ENCODE measurements at regions not wholly inside any gene's neighbourhood (a gene's known extent, or its start where the extent isn't known, plus 50 kb on each side); places are given as distances from the start of the nearest gene placed in this dataset.

DNA sequence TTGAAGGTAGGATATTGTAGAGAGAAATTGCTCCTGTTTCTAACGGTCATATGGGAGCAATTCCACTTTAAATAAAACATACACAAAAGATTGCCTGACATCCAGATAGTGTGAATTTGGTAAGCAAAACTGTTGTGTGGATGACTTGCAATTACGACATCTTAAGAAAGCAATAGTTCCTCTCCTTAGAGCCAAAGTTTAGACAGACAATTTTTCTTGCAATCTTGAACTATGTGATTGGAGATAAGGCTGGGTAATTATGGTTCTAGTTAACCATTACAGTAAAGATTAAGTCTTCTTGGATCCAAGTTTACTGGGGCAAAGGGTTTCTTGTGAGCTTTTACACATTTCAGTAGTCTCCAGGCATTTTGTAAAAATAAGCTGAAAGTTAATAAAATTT lies 1080.6 kb upstream of the CDH6 start:
- TF ChIP-seq ZC3H10 (CRISPR knock-in tag; IDR thresholded peaks at IDR 0.05) = no peak
- no peak for TF ChIP-seq ZNF8 (CRISPR knock-in tag; IDR thresholded peaks at IDR 0.05)
- TF ChIP-seq, protein P1, sequence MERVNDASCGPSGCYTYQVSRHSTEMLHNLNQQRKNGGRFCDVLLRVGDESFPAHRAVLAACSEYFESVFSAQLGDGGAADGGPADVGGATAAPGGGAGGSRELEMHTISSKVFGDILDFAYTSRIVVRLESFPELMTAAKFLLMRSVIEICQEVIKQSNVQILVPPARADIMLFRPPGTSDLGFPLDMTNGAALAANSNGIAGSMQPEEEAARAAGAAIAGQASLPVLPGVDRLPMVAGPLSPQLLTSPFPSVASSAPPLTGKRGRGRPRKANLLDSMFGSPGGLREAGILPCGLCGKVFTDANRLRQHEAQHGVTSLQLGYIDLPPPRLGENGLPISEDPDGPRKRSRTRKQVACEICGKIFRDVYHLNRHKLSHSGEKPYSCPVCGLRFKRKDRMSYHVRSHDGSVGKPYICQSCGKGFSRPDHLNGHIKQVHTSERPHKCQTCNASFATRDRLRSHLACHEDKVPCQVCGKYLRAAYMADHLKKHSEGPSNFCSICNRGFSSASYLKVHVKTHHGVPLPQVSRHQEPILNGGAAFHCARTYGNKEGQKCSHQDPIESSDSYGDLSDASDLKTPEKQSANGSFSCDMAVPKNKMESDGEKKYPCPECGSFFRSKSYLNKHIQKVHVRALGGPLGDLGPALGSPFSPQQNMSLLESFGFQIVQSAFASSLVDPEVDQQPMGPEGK (CRISPR knock-in tag; IDR thresholded peaks at IDR 0.05; ENCODE audit: borderline replicate concordance) = no peak
- TF ChIP-seq, protein P2, sequence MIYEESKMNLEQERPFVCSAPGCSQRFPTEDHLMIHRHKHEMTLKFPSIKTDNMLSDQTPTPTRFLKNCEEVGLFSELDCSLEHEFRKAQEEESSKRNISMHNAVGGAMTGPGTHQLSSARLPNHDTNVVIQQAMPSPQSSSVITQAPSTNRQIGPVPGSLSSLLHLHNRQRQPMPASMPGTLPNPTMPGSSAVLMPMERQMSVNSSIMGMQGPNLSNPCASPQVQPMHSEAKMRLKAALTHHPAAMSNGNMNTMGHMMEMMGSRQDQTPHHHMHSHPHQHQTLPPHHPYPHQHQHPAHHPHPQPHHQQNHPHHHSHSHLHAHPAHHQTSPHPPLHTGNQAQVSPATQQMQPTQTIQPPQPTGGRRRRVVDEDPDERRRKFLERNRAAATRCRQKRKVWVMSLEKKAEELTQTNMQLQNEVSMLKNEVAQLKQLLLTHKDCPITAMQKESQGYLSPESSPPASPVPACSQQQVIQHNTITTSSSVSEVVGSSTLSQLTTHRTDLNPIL (CRISPR knock-in tag; IDR thresholded peaks at IDR 0.05; ENCODE audit: low read depth) = no peak
- no peak for TF ChIP-seq GLIS3 (CRISPR knock-in tag; IDR thresholded peaks at IDR 0.05)
- no peak for TF ChIP-seq SNAI2 (CRISPR knock-in tag; IDR thresholded peaks at IDR 0.05)
- no peak for TF ChIP-seq TOX (CRISPR knock-in tag; IDR thresholded peaks at IDR 0.05; ENCODE audit: borderline replicate concordance)
- no peak for TF ChIP-seq PPARA (CRISPR knock-in tag; IDR thresholded peaks at IDR 0.05; ENCODE audit: borderline replicate concordance)
- TF ChIP-seq, protein P3, sequence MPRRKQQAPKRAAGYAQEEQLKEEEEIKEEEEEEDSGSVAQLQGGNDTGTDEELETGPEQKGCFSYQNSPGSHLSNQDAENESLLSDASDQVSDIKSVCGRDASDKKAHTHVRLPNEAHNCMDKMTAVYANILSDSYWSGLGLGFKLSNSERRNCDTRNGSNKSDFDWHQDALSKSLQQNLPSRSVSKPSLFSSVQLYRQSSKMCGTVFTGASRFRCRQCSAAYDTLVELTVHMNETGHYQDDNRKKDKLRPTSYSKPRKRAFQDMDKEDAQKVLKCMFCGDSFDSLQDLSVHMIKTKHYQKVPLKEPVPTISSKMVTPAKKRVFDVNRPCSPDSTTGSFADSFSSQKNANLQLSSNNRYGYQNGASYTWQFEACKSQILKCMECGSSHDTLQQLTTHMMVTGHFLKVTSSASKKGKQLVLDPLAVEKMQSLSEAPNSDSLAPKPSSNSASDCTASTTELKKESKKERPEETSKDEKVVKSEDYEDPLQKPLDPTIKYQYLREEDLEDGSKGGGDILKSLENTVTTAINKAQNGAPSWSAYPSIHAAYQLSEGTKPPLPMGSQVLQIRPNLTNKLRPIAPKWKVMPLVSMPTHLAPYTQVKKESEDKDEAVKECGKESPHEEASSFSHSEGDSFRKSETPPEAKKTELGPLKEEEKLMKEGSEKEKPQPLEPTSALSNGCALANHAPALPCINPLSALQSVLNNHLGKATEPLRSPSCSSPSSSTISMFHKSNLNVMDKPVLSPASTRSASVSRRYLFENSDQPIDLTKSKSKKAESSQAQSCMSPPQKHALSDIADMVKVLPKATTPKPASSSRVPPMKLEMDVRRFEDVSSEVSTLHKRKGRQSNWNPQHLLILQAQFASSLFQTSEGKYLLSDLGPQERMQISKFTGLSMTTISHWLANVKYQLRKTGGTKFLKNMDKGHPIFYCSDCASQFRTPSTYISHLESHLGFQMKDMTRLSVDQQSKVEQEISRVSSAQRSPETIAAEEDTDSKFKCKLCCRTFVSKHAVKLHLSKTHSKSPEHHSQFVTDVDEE (CRISPR knock-in tag; IDR thresholded peaks at IDR 0.05) = no peak
- no peak for TF ChIP-seq ISL1 (CRISPR knock-in tag; IDR thresholded peaks at IDR 0.05)
- no peak for TF ChIP-seq ZNF565 (CRISPR knock-in tag; conservative IDR thresholded peaks at IDR 0.05; ENCODE audit: low read depth)
- no peak for TF ChIP-seq ZNF70 (CRISPR knock-in tag; IDR thresholded peaks at IDR 0.05)
- ATAC-seq = no peak

DNA sequence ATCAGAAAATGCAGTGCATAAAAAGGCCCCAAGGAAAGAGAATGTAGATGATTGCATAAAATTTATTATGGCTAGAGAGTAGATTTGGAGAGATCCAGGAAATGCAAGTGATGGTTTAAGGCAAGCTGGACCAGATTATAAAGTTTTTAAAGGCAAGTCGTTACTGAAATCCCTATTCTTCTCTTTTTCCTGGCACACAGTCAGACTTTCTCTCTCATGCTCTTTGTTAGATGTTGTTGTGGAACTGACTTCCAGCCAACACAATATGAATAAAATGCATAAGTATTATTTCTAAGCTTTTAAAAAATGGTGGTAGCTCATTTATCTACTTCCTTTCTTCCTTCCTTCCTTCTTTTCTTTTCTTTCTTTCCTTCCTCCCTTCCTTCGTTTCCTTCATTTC lies 1085.4 kb upstream of the CDH6 start:
- ATAC-seq = no peak
- no peak for TF ChIP-seq ZNF565 (CRISPR knock-in tag; conservative IDR thresholded peaks at IDR 0.05; ENCODE audit: low read depth)
- no peak for TF ChIP-seq RARB (CRISPR knock-in tag; IDR thresholded peaks at IDR 0.05)
- TF ChIP-seq, protein P3 (CRISPR knock-in tag; IDR thresholded peaks at IDR 0.05) = no peak
- no peak for TF ChIP-seq CSDC2 (CRISPR knock-in tag; IDR thresholded peaks at IDR 0.05)

DNA sequence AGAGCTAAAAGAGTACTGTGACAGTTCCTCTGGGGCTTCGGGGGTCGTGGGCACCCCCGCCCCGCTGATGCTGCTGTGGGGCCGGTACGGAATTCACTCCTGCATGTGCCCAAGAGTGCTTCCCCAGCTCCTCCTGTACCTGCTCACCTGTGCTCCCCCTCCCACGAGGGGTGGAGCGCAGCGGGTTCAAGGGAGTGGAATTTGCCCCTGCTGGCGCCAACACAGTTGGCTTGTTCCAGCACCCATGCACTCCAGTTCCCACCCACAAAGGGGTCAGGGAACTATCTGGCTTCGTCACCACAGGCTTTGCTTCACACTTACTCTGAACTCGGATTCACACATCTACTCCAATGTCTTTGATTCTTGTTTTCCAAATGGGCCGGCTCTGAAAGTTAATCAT lies 1086.9 kb upstream of the CDH6 start:
- TF ChIP-seq PPARA (CRISPR knock-in tag; IDR thresholded peaks at IDR 0.05; ENCODE audit: borderline replicate concordance) = no peak
- no peak for TF ChIP-seq ISL1 (CRISPR knock-in tag; IDR thresholded peaks at IDR 0.05)
- TF ChIP-seq ZFP30 (CRISPR knock-in tag; IDR thresholded peaks at IDR 0.05) = no peak
- TF ChIP-seq, protein P4, sequence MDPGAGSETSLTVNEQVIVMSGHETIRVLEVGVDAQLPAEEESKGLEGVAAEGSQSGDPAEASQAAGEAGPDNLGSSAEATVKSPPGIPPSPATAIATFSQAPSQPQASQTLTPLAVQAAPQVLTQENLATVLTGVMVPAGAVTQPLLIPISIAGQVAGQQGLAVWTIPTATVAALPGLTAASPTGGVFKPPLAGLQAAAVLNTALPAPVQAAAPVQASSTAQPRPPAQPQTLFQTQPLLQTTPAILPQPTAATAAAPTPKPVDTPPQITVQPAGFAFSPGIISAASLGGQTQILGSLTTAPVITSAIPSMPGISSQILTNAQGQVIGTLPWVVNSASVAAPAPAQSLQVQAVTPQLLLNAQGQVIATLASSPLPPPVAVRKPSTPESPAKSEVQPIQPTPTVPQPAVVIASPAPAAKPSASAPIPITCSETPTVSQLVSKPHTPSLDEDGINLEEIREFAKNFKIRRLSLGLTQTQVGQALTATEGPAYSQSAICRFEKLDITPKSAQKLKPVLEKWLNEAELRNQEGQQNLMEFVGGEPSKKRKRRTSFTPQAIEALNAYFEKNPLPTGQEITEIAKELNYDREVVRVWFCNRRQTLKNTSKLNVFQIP (CRISPR knock-in tag; IDR thresholded peaks at IDR 0.05; ENCODE audit: borderline replicate concordance, low read depth) = no peak
- ATAC-seq = no peak

DNA sequence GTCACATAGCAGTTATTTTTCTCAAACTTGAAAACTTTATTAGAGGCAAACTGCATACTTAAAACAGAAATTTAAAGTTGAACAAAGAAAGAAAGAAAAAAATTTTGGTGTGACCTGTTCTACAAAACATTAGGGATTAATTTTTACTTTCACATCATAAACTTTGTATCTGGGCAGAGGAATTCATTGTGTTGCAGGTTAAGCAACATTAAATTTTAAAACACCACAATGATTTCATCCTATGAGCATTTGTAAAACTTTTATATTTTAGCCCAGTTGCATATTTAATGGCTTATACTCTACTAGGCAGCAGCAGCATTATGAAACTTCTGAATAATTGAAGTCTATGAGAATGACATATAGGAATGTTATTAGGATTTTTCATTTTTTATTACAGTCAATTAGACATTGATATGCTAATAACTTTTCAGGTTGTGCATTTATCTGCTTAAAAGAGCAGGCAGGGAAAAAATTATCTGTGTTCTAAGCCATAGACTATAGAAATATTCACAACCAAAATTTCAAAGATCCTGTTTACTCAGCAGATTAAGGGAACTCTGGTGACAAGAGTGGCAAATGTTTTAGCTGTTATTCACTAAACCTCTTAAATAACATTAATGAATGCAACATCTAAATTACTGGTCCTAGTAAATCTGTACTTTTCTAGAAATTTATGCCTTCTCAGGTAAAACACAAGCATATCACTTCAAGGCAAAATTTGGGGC lies 1088.5 kb upstream of the CDH6 start:
- TF ChIP-seq TCF4 (CRISPR knock-in tag; IDR thresholded peaks at IDR 0.05; ENCODE audit: borderline replicate concordance) (no peak), OSR1 (CRISPR knock-in tag; IDR thresholded peaks at IDR 0.05) (no peak), ZNF8 (CRISPR knock-in tag; IDR thresholded peaks at IDR 0.05) (no peak), ARNTL (CRISPR knock-in tag; IDR thresholded peaks at IDR 0.05; ENCODE audit: borderline replicate concordance, low read depth) (no peak), PPARA (CRISPR knock-in tag; IDR thresholded peaks at IDR 0.05; ENCODE audit: borderline replicate concordance) (no peak), ZNF70 (CRISPR knock-in tag; IDR thresholded peaks at IDR 0.05) (no peak), BACH2 (CRISPR knock-in tag; IDR thresholded peaks at IDR 0.05; ENCODE audit: borderline replicate concordance) (no peak)
- no peak for ATAC-seq

Data from SK-N-SH treated with all-trans-retinoic acid at 6 μM for 48 hours (cell line).